Mesendoderm (in vitro differentiated cells): ENCODE measurements at regions not wholly inside any gene's neighbourhood (a gene's known extent, or its start where the extent isn't known, plus 50 kb on each side); places are given as distances from the start of the nearest gene placed in this dataset.

Source experiments
- DNase-seq: peaks from one replicate; pipeline ENCODE4 v3.0.0; 2013
- H2AK5ac ChIP-seq: 2 replicates; pipeline ENCODE4 v1.6.1; 2013; ENCODE audit warnings: low read length, inconsistent platforms
- H2BK120ac ChIP-seq: 2 replicates; pipeline ENCODE4 v1.6.1; 2013; ENCODE audit warnings: low read depth, mild to moderate bottlenecking, low read length, moderate library complexity, mixed read lengths
- H2BK15ac ChIP-seq: replicated peaks from 2 replicates; pipeline ENCODE4 v1.6.1; 2013; ENCODE audit warnings: low read depth, mild to moderate bottlenecking, moderate library complexity
- H2BK5ac ChIP-seq: 2 replicates; pipeline ENCODE4 v1.6.1; 2013; ENCODE audit warnings: low read length, inconsistent platforms
- H3K18ac ChIP-seq: 2 replicates; pipeline ENCODE4 v1.6.1; 2013; ENCODE audit warnings: mild to moderate bottlenecking, low read length, mixed read lengths
- H3K23ac ChIP-seq: one replicate; pipeline ENCODE4 v1.6.1; 2013; ENCODE audit warnings: low read length
- H3K27ac ChIP-seq: 2 replicates; pipeline ENCODE4 v1.5.1; 2013; ENCODE audit warnings: low read depth, mild to moderate bottlenecking, inconsistent platforms, low read length, moderate library complexity
- H3K27me3 ChIP-seq: 2 replicates; pipeline ENCODE4 v1.6.1; 2013; ENCODE audit warnings: low read length, control low read depth, mild to moderate bottlenecking, inconsistent platforms; ENCODE audit not compliant: insufficient read depth, poor library complexity
- H3K36me3 ChIP-seq: 2 replicates; pipeline ENCODE4 v1.6.1; 2013; ENCODE audit warnings: low read length, inconsistent platforms; ENCODE audit not compliant: control insufficient read depth, insufficient read depth
- H3K4ac ChIP-seq: one replicate; pipeline ENCODE4 v1.6.1; 2013; ENCODE audit warnings: low read depth, mild to moderate bottlenecking, low read length, moderate library complexity
- H3K4me1 ChIP-seq: 2 replicates; pipeline ENCODE4 v1.6.1; 2013; ENCODE audit warnings: low read depth, low read length, inconsistent platforms; ENCODE audit not compliant: control insufficient read depth
- H3K4me2 ChIP-seq: 2 replicates; pipeline ENCODE4 v1.6.1; 2013; ENCODE audit warnings: low read length
- H3K4me3 ChIP-seq: 2 replicates; pipeline ENCODE4 v1.5.1; 2013; ENCODE audit warnings: mild to moderate bottlenecking, low read length
- H3K56ac ChIP-seq: one replicate; pipeline ENCODE4 v1.6.1; 2013; ENCODE audit warnings: low read length
- H3K79me1 ChIP-seq: 2 replicates; pipeline ENCODE4 v1.6.1; 2013; ENCODE audit warnings: low read length, inconsistent platforms
- H3K79me2 ChIP-seq: 2 replicates; pipeline ENCODE4 v1.6.1; 2013; ENCODE audit warnings: mild to moderate bottlenecking, low read length; ENCODE audit not compliant: control insufficient read depth, insufficient read depth
- H3K9ac ChIP-seq: 2 replicates; pipeline ENCODE4 v1.6.1; 2013; ENCODE audit warnings: low read length, inconsistent platforms
- H4K5ac ChIP-seq: one replicate; pipeline ENCODE4 v1.6.1; 2013; ENCODE audit warnings: low read length
- H4K8ac ChIP-seq: one replicate; pipeline ENCODE4 v1.6.1; 2013; ENCODE audit warnings: low read depth, mild to moderate bottlenecking, control low read depth, low read length, moderate library complexity
- WGBS: extraction: QIAGEN DNeasy Blood & Tissue Kit; methylation state at CpG from one replicate; pipeline ENCODE4 v1.1.7; 2013; ENCODE audit warnings: low lambda C conversion rate, missing lambda C conversion rate; ENCODE audit not compliant: insufficient coverage; ENCODE audit errors: extremely low coverage; 5-methylcytosine and 5-hydroxymethylcytosine counted together

DNA sequence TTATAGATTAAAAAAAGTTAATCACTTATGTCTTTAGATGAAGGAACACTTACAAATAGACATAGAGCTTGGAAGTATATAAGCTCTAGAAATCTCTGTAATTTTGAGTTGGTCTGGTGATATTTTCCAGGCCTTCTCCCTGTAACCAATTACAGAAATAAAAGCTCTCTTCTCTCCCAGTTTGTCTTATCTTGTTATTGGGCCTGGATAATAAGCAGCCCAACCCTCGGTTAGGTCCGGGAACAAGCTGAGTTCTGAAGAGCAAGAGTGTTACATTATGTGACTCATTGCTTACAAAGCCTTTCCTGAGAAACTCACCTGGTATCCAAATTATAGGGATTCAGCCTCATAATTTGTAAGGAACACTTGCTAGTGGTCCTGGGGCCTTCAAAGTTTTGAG lies 1146.2 kb downstream of the CDH9 start:
- H3K79me2 ChIP-seq = no peaks in the 10 kb centered on the region
- no peak overlapping the region for H3K18ac ChIP-seq
- H2BK120ac ChIP-seq = no peak overlapping the region
- H3K4me1 ChIP-seq = no peaks in the 10 kb centered on the region
- H4K8ac ChIP-seq = no peak overlapping the region
- no peak overlapping the region for H2BK15ac ChIP-seq
- H3K23ac ChIP-seq = no peak overlapping the region
- no peak overlapping the region for H3K4me3 ChIP-seq
- H3K27me3 ChIP-seq = no peaks in the 10 kb centered on the region
- H3K36me3 ChIP-seq = no peaks in the 10 kb centered on the region
- H4K5ac ChIP-seq = no peak overlapping the region
- no peak overlapping the region for H2AK5ac ChIP-seq
- no peak overlapping the region for H3K9ac ChIP-seq
- no peak overlapping the region for H3K56ac ChIP-seq
- H2BK5ac ChIP-seq = no peak overlapping the region
- peak; percentile 23 for DNase-seq
- no peak overlapping the region for H3K4ac ChIP-seq
- H3K79me1 ChIP-seq = no peaks in the 10 kb centered on the region
- no peak overlapping the region for H3K27ac ChIP-seq
- no peak overlapping the region for H3K4me2 ChIP-seq
- WGBS = no CpG with 5 or more reads among the region's 2 CpGs

DNA sequence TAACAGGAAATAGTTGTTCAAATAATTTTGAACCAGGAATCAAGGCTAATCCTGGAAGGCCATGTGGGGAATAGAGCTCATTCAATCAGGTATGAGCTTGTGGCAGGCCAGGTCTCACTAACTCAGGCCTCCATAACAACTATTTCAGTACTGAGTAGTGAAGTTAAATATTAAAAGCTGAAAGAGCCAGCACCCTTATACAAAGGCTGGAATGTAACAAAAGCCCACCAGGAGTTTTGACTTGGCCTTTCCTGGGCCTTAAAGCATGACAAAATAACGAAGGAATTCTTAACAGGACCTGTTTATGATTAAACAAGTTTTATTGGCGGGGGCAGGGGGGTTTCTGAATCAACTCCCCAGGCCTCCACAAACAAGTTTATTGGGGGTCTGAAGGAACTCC lies 1146.7 kb downstream of the CDH9 start:
- H3K4ac ChIP-seq = no peak overlapping the region
- H3K23ac ChIP-seq = no peak overlapping the region
- H2AK5ac ChIP-seq = no peak overlapping the region
- H2BK15ac ChIP-seq = no peak overlapping the region
- no peaks in the 10 kb centered on the region for H3K79me1 ChIP-seq
- no peak overlapping the region for H4K8ac ChIP-seq
- H2BK5ac ChIP-seq = no peak overlapping the region
- no peaks in the 10 kb centered on the region for H3K4me1 ChIP-seq
- WGBS = no CpG with 5 or more reads among the region's 2 CpGs
- H3K4me2 ChIP-seq = no peak overlapping the region
- H4K5ac ChIP-seq = no peak overlapping the region
- no peaks in the 10 kb centered on the region for H3K27me3 ChIP-seq
- H3K79me2 ChIP-seq = no peaks in the 10 kb centered on the region
- peak; percentile 3 for DNase-seq
- no peak overlapping the region for H3K4me3 ChIP-seq
- no peak overlapping the region for H3K27ac ChIP-seq
- no peak overlapping the region for H3K56ac ChIP-seq
- no peak overlapping the region for H3K9ac ChIP-seq
- no peak overlapping the region for H2BK120ac ChIP-seq
- H3K18ac ChIP-seq = no peak overlapping the region
- H3K36me3 ChIP-seq = no peaks in the 10 kb centered on the region

- H3K79me1 ChIP-seq = no peaks in the 10 kb centered on the region
Measured at GRCh38 chr5:25881318-25882036, 1156.9 kb downstream of the CDH9 start.

GRCh38 chr5:25863811-25864210 lies 1174.6 kb downstream of the CDH9 start:
- Histone ChIP-seq H2AK5ac (no peak overlapping the region), H2BK5ac (no peak overlapping the region), H3K56ac (no peak overlapping the region), H3K4me1 (no peaks in the 10 kb centered on the region), H2BK15ac (no peak overlapping the region), H3K79me1 (no peaks in the 10 kb centered on the region), H3K27me3 (no peaks in the 10 kb centered on the region), H3K4ac (no peak overlapping the region), H3K18ac (no peak overlapping the region), H3K79me2 (no peaks in the 10 kb centered on the region), H2BK120ac (no peak overlapping the region), H3K9ac (no peak overlapping the region), H3K4me2 (no peak overlapping the region), H3K23ac (no peak overlapping the region), H3K36me3 (no peaks in the 10 kb centered on the region), H4K8ac (no peak overlapping the region), H4K5ac (no peak overlapping the region), H3K27ac (no peak overlapping the region), H3K4me3 (no peak overlapping the region)
- no peak for DNase-seq
- no CpG with 5 or more reads among the region's 3 CpGs for WGBS

More at GRCh38 chr5:25881318-25882036, 1156.9 kb downstream of the CDH9 start:
- Histone ChIP-seq H3K4me1 (no peaks in the 10 kb centered on the region), H2BK15ac (no peak overlapping the region), H2AK5ac (no peak overlapping the region), H3K56ac (no peak overlapping the region), H3K36me3 (no peaks in the 10 kb centered on the region), H3K4me2 (no peak overlapping the region), H3K4me3 (no peak overlapping the region), H4K5ac (no peak overlapping the region), H2BK5ac (no peak overlapping the region), H3K27me3 (no peaks in the 10 kb centered on the region), H3K18ac (no peak overlapping the region), H3K9ac (no peak overlapping the region), H4K8ac (no peak overlapping the region), H3K23ac (no peak overlapping the region), H3K27ac (no peak overlapping the region), H3K4ac (no peak overlapping the region), H3K79me2 (no peaks in the 10 kb centered on the region), H2BK120ac (no peak overlapping the region)
- DNase-seq = no peak
- 100% methylated on average over 2 of the region's 6 CpGs for WGBS

- Histone ChIP-seq H4K5ac (no peak overlapping the region), H3K4me3 (no peak overlapping the region), H3K4me1 (no peaks in the 10 kb centered on the region), H4K8ac (no peak overlapping the region), H3K27me3 (no peaks in the 10 kb centered on the region), H3K36me3 (no peaks in the 10 kb centered on the region), H2BK15ac (no peak overlapping the region), H3K56ac (no peak overlapping the region), H3K79me2 (no peaks in the 10 kb centered on the region), H3K18ac (no peak overlapping the region), H2BK5ac (no peak overlapping the region), H3K27ac (no peak overlapping the region), H3K79me1 (no peaks in the 10 kb centered on the region), H2BK120ac (no peak overlapping the region), H3K4me2 (no peak overlapping the region), H3K9ac (no peak overlapping the region), H2AK5ac (no peak overlapping the region), H3K4ac (no peak overlapping the region), H3K23ac (no peak overlapping the region)
- DNase-seq = peak; percentile 19
- no CpG with 5 or more reads among the region's 2 CpGs for WGBS
Measured at GRCh38 chr5:25862276-25862675, 1176.1 kb downstream of the CDH9 start.

DNA sequence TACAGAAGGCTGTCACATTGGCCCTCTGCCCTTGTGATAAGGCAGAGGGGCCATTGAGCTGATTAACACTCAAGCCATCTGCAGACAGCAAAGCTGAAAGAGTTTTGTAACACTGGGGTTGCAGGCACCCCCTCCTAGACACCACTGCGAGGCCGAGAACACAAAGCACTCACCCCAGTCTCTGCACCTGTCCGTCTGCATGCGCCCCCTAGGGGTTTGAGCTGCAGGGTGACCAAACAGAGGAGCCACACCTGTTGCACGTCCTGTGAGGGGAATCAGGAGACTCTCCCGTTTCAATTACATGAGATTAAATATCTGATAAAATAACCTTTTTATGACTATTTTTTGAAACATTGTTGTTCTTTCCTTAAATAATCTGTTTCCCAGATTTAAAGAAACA lies 1180.4 kb downstream of the CDH9 start:
- Histone ChIP-seq H3K4me2 (no peak overlapping the region), H3K79me2 (no peaks in the 10 kb centered on the region), H4K5ac (no peak overlapping the region), H4K8ac (no peak overlapping the region), H3K36me3 (no peaks in the 10 kb centered on the region), H3K4me1 (no peaks in the 10 kb centered on the region), H3K18ac (no peak overlapping the region), H3K27me3 (no peaks in the 10 kb centered on the region), H2AK5ac (no peak overlapping the region), H2BK5ac (no peak overlapping the region), H3K23ac (no peak overlapping the region), H3K4me3 (no peak overlapping the region), H3K9ac (no peak overlapping the region), H3K27ac (no peak overlapping the region), H3K56ac (no peak overlapping the region), H3K4ac (no peak overlapping the region), H2BK15ac (no peak overlapping the region), H3K79me1 (no peaks in the 10 kb centered on the region), H2BK120ac (no peak overlapping the region)
- no CpG with 5 or more reads among the region's 6 CpGs for WGBS
- peak; percentile 61 for DNase-seq
